Endothelial cell of umbilical vein (primary cell): ENCODE measurements at regions not wholly inside any gene's neighbourhood (a gene's known extent, or its start where the extent isn't known, plus 50 kb on each side); places are given as distances from the start of the nearest gene placed in this dataset.

ENCODE experiments used
- BruUV-seq: library from RNA; stranded (reverse); fragments of 400-500 nt; replicated peaks from 2 replicates; lab custom pipeline; 2021; lab: Mats Ljungman, UMichigan
- CTCF ChIA-PET: fragments of 300-600, 350-600 bp; sonication (Branson Sonifier 250); formaldehyde crosslinking; loops from one replicate; lab custom pipeline; 2021; ENCODE audit warnings: antibody characterized with exemption, inconsistent platforms; lab: Charles Lee
- POLR2A ChIA-PET: fragments of 300-600, 350-600 bp; sonication (Branson Sonifier 250); formaldehyde crosslinking; loops from one replicate; lab custom pipeline; 2021; ENCODE audit warnings: antibody characterized with exemption, inconsistent platforms; lab: Charles Lee
- DNase-seq: peaks from one replicate; pipeline ENCODE4 v3.0.0-alpha.2; 2011; ENCODE audit warnings: low read depth, low spot score
- FAIRE-seq: peaks from 2 replicates; lab custom pipeline; 2011; peaks lifted over from hg19 to GRCh38; lab: Jason Lieb, UNC
- H2AFZ ChIP-seq: 2 replicates; pipeline ENCODE4 v1.6.0; 2012; ENCODE audit warnings: low read depth, low read length, control low read depth, inconsistent platforms
- H3K27ac ChIP-seq: 2 replicates; pipeline ENCODE4 v1.5.1; 2011; ENCODE audit warnings: low read depth, mild to moderate bottlenecking, control low read depth, low read length, moderate library complexity; ENCODE audit not compliant: insufficient read depth
- H3K27me3 ChIP-seq, 2 experiments: 2 replicates each; pipeline versions ENCODE4 v1.6.0 to v1.6.1; 2011; ENCODE audit warnings: low read length in 2 of 2, mixed read lengths in 1 of 2; ENCODE audit not compliant: control insufficient read depth in 2 of 2, insufficient read depth in 2 of 2
- H3K36me3 ChIP-seq, 2 experiments: 2 replicates in 1 of 2; 3 replicates in 1 of 2; pipeline ENCODE4 v1.5.1; 2011; ENCODE audit warnings: low read length in 2 of 2, mild to moderate bottlenecking in 1 of 2, moderate library complexity in 1 of 2; ENCODE audit not compliant: control insufficient read depth in 2 of 2, insufficient read depth in 2 of 2; ENCODE audit errors: extremely low read depth in 1 of 2
- H3K4me1 ChIP-seq: 3 replicates; pipeline ENCODE4 v1.5.1; 2011; ENCODE audit warnings: mild to moderate bottlenecking, low read length; ENCODE audit not compliant: control insufficient read depth, insufficient read depth; ENCODE audit errors: extremely low read depth
- H3K4me2 ChIP-seq: 2 replicates; pipeline ENCODE4 v1.6.1; 2011; ENCODE audit warnings: low read length, control low read depth, mixed read lengths; ENCODE audit not compliant: insufficient read depth
- H3K4me3 ChIP-seq, 3 experiments: fragments of 200-600 bp in 1 of 3; sonication (generic), shearing (Covaris generic) in 1 of 3; replicated peaks in 1 of 3; 2 replicates each; pipeline ENCODE4 v1.5.1; 2011 to 2016; ENCODE audit warnings: control low read depth in 3 of 3, low read length in 3 of 3, mild to moderate bottlenecking in 2 of 3, inconsistent platforms in 1 of 3, low read depth in 1 of 3, moderate library complexity in 1 of 3; ENCODE audit not compliant: insufficient read depth in 1 of 3
- H3K79me2 ChIP-seq: 2 replicates; pipeline ENCODE4 v1.6.0; 2012; ENCODE audit warnings: low read length, inconsistent platforms; ENCODE audit not compliant: control insufficient read depth, insufficient read depth
- H3K9ac ChIP-seq: replicated peaks from 2 replicates; pipeline ENCODE3; 2011; ENCODE audit warnings: low read length, control low read depth; ENCODE audit not compliant: insufficient read depth; ENCODE audit errors: extremely low read depth
- H3K9me1 ChIP-seq: replicated peaks from 3 replicates; pipeline ENCODE4 v1.6.0; 2011; ENCODE audit warnings: mild to moderate bottlenecking, low read length; ENCODE audit not compliant: control insufficient read depth, insufficient read depth; ENCODE audit errors: extremely low read depth
- H3K9me3 ChIP-seq: replicated peaks from 2 replicates; pipeline ENCODE4 v1.5.1; 2012; ENCODE audit warnings: low read length, inconsistent platforms; ENCODE audit not compliant: control insufficient read depth, insufficient read depth
- H4K20me1 ChIP-seq: replicated peaks from 2 replicates; pipeline ENCODE3; 2011; ENCODE audit warnings: mild to moderate bottlenecking, low read length; ENCODE audit not compliant: control insufficient read depth, insufficient read depth; ENCODE audit errors: extremely low read depth
- EZH2 ChIP-seq: IDR thresholded peaks from 2 replicates; pipeline ENCODE4 v1.6.1; 2012; ENCODE audit warnings: borderline replicate concordance, low read depth, mild to moderate bottlenecking, moderate library complexity, low read length, inconsistent platforms; ENCODE audit not compliant: severe bottlenecking
- FOS ChIP-seq: IDR thresholded peaks from 2 replicates; pipeline ENCODE4 v1.6.1; 2011; ENCODE audit warnings: mild to moderate bottlenecking, low read length, moderate library complexity, borderline replicate concordance; ENCODE audit not compliant: insufficient read depth
- GATA2 ChIP-seq: IDR thresholded peaks from 2 replicates; pipeline ENCODE4 v1.7.0; 2011; ENCODE audit warnings: low read depth, mild to moderate bottlenecking, moderate library complexity, mixed read lengths, low read length; ENCODE audit not compliant: insufficient read length, insufficient read depth
- JUN ChIP-seq: IDR thresholded peaks from 2 replicates; pipeline ENCODE4 v1.6.1; 2011; ENCODE audit warnings: borderline replicate concordance, low read depth; ENCODE audit not compliant: insufficient read length, insufficient read depth
- MAX ChIP-seq: IDR thresholded peaks from 2 replicates; pipeline ENCODE4 v1.6.1; 2011; ENCODE audit not compliant: insufficient read depth, insufficient read length
- MYC ChIP-seq: IDR thresholded peaks from one replicate; pipeline ENCODE4 v1.6.1; 2011; ENCODE audit warnings: mild to moderate bottlenecking, low read depth, low read length
- POLR2A ChIP-seq: IDR thresholded peaks from 2 replicates; pipeline ENCODE4 v1.6.1; 2012; ENCODE audit warnings: low read depth, mild to moderate bottlenecking, control low read depth, low read length
- POLR2AphosphoS5 ChIP-seq: IDR thresholded peaks from 2 replicates; pipeline ENCODE4 v1.6.1; 2012; ENCODE audit warnings: low read depth, mild to moderate bottlenecking, control low read depth, low read length, moderate library complexity; ENCODE audit not compliant: insufficient read depth
- dilution Hi-C: fragments of 300-500 bp; cut with MboI; formaldehyde crosslinking; loops from one replicate; pipeline ENCODE4 v1.15.0; 2019; ENCODE audit warnings: low sequenced_read_pairs; ENCODE audit not compliant: extremely low pct_ligation_motif_present
- intact Hi-C: fragments of 100-400 bp; cut with micrococcal nuclease; formaldehyde crosslinking; loops from one replicate; pipeline ENCODE4 v1.10.0; 2022
- TF ChIP-seq, protein P1 (sequence below), 2 donors: IDR thresholded peaks; 1 replicate in 1 of 2; 2 replicates in 1 of 2; pipeline ENCODE4 v1.5.1; 2011; ENCODE audit warnings: low read length in 2 of 2, mild to moderate bottlenecking in 2 of 2, moderate library complexity in 2 of 2, control low read depth in 1 of 2, inconsistent platforms in 1 of 2, low read depth in 1 of 2; ENCODE audit not compliant: insufficient read depth in 1 of 2; ENCODE audit errors: extremely low read depth in 1 of 2

DNA sequence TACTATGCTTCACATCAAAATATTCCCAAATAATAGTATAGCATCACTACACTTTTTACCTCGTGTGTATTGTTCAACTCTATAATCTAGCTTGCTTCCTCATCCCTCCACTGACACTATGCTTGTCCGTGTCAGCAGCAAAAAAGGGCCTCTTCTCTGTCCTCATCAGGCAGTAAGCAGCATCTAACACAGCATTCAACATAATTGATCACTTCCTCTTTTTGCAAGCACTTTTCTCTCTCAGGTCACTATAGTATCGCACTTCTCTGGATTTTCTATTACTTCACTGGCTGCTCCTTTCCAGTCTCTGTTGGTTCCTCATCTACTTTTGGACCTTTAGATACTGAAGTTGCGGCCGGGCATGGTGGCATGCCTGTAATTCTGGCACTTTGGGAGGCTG lies 64.9 kb upstream of the ZSWIM2 start:
- intact Hi-C loops, result no loop called here
- dilution Hi-C loops, result loop anchor here (25.0 kb wide), 1 partner anchor 523 kb away; the partner anchor contains the start of gene CALCRL
- POLR2A ChIA-PET, result no interaction called here

More for the DNA sequence above, 64.9 kb upstream of the ZSWIM2 start:
- Histone ChIP-seq H3K9ac (no peak overlapping the region), H4K20me1 (no peaks in the 10 kb centered on the region), H3K9me3 (no peaks in the 10 kb centered on the region), H3K9me1 (no peaks in the 10 kb centered on the region), H3K4me1 (no peaks in the 10 kb centered on the region), H2AFZ (no peak overlapping the region), H3K27me3 (no peaks in the 10 kb centered on the region), H3K79me2 (no peaks in the 10 kb centered on the region), H3K4me3 (no peak overlapping the region), H3K36me3 (no peaks in the 10 kb centered on the region), H3K27ac (no peak overlapping the region), H3K4me2 (no peak overlapping the region)
- TF ChIP-seq POLR2A (no peak), POLR2AphosphoS5 (no peak), JUN (no peak), MAX (no peak), GATA2 (no peak), FOS (no peak), MYC (no peak), EZH2 (no peak)
- TF ChIP-seq, protein P1, sequence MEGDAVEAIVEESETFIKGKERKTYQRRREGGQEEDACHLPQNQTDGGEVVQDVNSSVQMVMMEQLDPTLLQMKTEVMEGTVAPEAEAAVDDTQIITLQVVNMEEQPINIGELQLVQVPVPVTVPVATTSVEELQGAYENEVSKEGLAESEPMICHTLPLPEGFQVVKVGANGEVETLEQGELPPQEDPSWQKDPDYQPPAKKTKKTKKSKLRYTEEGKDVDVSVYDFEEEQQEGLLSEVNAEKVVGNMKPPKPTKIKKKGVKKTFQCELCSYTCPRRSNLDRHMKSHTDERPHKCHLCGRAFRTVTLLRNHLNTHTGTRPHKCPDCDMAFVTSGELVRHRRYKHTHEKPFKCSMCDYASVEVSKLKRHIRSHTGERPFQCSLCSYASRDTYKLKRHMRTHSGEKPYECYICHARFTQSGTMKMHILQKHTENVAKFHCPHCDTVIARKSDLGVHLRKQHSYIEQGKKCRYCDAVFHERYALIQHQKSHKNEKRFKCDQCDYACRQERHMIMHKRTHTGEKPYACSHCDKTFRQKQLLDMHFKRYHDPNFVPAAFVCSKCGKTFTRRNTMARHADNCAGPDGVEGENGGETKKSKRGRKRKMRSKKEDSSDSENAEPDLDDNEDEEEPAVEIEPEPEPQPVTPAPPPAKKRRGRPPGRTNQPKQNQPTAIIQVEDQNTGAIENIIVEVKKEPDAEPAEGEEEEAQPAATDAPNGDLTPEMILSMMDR (IDR thresholded peaks at IDR 0.05; ENCODE audit: extremely low read depth in 1 of 2, insufficient read depth in 1 of 2, low read depth in 1 of 2, low read length in 2 of 2), result no peak
- no TSS peak for BruUV-seq
- CTCF ChIA-PET, result interaction anchor here (0.7 kb wide), 1 partner anchor 11 kb away, joined by 3 read pairs; no protein-coding TSS in a partner anchor
- FAIRE-seq (no peak), DNase-seq (no peak)
